HG03442 (cell line): ENCODE measurements at regions not wholly inside any gene's neighbourhood (a gene's known extent, or its start where the extent isn't known, plus 50 kb on each side); places are given as distances from the start of the nearest gene placed in this dataset.

Source experiments
- ATAC-seq: cut with Tn5 transposase; IDR thresholded peaks from one replicate; pipeline ENCODE4 v1.9.1; 2021; ENCODE audit warnings: mild to moderate bottlenecking, moderate library complexity; ENCODE audit not compliant: unreplicated experiment

GRCh38 chr3:182436547-182436946, 356.8 kb upstream of the ATP11B start:
- no peak for ATAC-seq

- no peak for ATAC-seq
Measured at GRCh38 chr3:182438398-182438797, 354.9 kb upstream of the ATP11B start.

- no peak for ATAC-seq
Measured at GRCh38 chr3:182440101-182440500, 353.2 kb upstream of the ATP11B start.

- no peak for ATAC-seq
Measured at GRCh38 chr3:182445576-182445975, 347.7 kb upstream of the ATP11B start.

GRCh38 chr3:182450942-182451787, 342.1 kb upstream of the ATP11B start:
- no peak for ATAC-seq

GRCh38 chr3:182451871-182452270, 341.4 kb upstream of the ATP11B start:
- ATAC-seq = no peak

GRCh38 chr3:182455011-182455410, 338.3 kb upstream of the ATP11B start:
- ATAC-seq = no peak

- no peak for ATAC-seq
Measured at GRCh38 chr3:182460303-182460702, 333.0 kb upstream of the ATP11B start.

- ATAC-seq = no peak
Measured at GRCh38 chr3:182462152-182462551, 331.2 kb upstream of the ATP11B start.

GRCh38 chr3:182464513-182465145, 328.7 kb upstream of the ATP11B start:
- ATAC-seq = no peak

GRCh38 chr3:182465301-182466185, 327.8 kb upstream of the ATP11B start:
- ATAC-seq = no peak

GRCh38 chr3:182469086-182469485, 324.2 kb upstream of the ATP11B start:
- no peak for ATAC-seq

- ATAC-seq = no peak
Measured at GRCh38 chr3:182470187-182470586, 323.1 kb upstream of the ATP11B start.

- ATAC-seq = no peak
Measured at GRCh38 chr3:182473191-182473710, 320.1 kb upstream of the ATP11B start.

GRCh38 chr3:182478369-182478768, 314.9 kb upstream of the ATP11B start:
- ATAC-seq = no peak

GRCh38 chr3:182479419-182480336, 313.6 kb upstream of the ATP11B start:
- no peak for ATAC-seq

- ATAC-seq = no peak
Measured at GRCh38 chr3:182482705-182483104, 310.6 kb upstream of the ATP11B start.

GRCh38 chr3:182484682-182485081, 308.6 kb upstream of the ATP11B start:
- ATAC-seq = no peak

- no peak for ATAC-seq
Measured at GRCh38 chr3:182485301-182485700, 308.0 kb upstream of the ATP11B start.

- ATAC-seq = no peak
Measured at GRCh38 chr3:182486463-182486862, 306.8 kb upstream of the ATP11B start.
